Osteoblast (primary cell): ENCODE measurements at regions not wholly inside any gene's neighbourhood (a gene's known extent, or its start where the extent isn't known, plus 50 kb on each side); places are given as distances from the start of the nearest gene placed in this dataset.
"Not testable (repeated sequence)": the region's sequence is repeated elsewhere in the genome, so short reads cannot be mapped to it uniquely, and the experiment has no call there.

Experiments used
- DNase-seq: peaks from one replicate; pipeline ENCODE4 v3.0.0; 2011; ENCODE audit warnings: low spot score, mixed read lengths; ENCODE audit not compliant: insufficient read length; ENCODE audit errors: missing footprints
- H2AFZ ChIP-seq: 2 replicates; pipeline ENCODE4 v1.6.0; 2011; ENCODE audit warnings: mild to moderate bottlenecking, low read length
- H3K27ac ChIP-seq: 2 replicates; pipeline ENCODE4 v1.5.1; 2011; ENCODE audit warnings: mild to moderate bottlenecking, low read depth, low read length, moderate library complexity
- H3K27me3 ChIP-seq: 2 replicates; pipeline ENCODE4 v1.6.0; 2012; ENCODE audit warnings: mild to moderate bottlenecking, control low read depth, inconsistent platforms, low read length, moderate library complexity; ENCODE audit not compliant: insufficient read depth
- H3K36me3 ChIP-seq: 2 replicates; pipeline ENCODE4 v1.5.1; 2011; ENCODE audit warnings: mild to moderate bottlenecking, low read length, control low read depth, moderate library complexity; ENCODE audit not compliant: insufficient read depth
- H3K4me1 ChIP-seq: 2 replicates; pipeline ENCODE4 v1.5.1; 2011; ENCODE audit warnings: mild to moderate bottlenecking, low read length, control low read depth, moderate library complexity; ENCODE audit not compliant: insufficient read depth
- H3K4me2 ChIP-seq: 2 replicates; pipeline ENCODE4 v1.6.0; 2011; ENCODE audit warnings: mild to moderate bottlenecking, low read length; ENCODE audit not compliant: insufficient read depth
- H3K4me3 ChIP-seq: fragments of 200-600 bp; sonication (generic); 3 replicates; pipeline ENCODE4 v1.5.1; 2012; ENCODE audit warnings: mild to moderate bottlenecking, low read length, inconsistent platforms; ENCODE audit not compliant: insufficient read depth
- H3K79me2 ChIP-seq: 2 replicates; pipeline ENCODE4 v1.6.0; 2012; ENCODE audit warnings: mild to moderate bottlenecking, low read length, control low read depth, inconsistent platforms; ENCODE audit not compliant: insufficient read depth
- H3K9me3 ChIP-seq: 2 replicates; pipeline ENCODE4 v1.5.1; 2011; ENCODE audit warnings: low read depth, low read length, control low read depth
- H4K20me1 ChIP-seq: 2 replicates; pipeline ENCODE4 v1.6.0; 2012; ENCODE audit warnings: mild to moderate bottlenecking, low read length, control low read depth; ENCODE audit not compliant: insufficient read depth
- TF ChIP-seq, protein P1 (sequence below): IDR thresholded peaks from 2 replicates; pipeline ENCODE4 v1.5.1; 2011; ENCODE audit warnings: mild to moderate bottlenecking, low read depth, low read length, moderate library complexity; ENCODE audit errors: extremely low read depth

GRCh38 chr10:57333880-57334279 is 933.8 kb downstream of the IPMK start:
- TF ChIP-seq, protein P1, sequence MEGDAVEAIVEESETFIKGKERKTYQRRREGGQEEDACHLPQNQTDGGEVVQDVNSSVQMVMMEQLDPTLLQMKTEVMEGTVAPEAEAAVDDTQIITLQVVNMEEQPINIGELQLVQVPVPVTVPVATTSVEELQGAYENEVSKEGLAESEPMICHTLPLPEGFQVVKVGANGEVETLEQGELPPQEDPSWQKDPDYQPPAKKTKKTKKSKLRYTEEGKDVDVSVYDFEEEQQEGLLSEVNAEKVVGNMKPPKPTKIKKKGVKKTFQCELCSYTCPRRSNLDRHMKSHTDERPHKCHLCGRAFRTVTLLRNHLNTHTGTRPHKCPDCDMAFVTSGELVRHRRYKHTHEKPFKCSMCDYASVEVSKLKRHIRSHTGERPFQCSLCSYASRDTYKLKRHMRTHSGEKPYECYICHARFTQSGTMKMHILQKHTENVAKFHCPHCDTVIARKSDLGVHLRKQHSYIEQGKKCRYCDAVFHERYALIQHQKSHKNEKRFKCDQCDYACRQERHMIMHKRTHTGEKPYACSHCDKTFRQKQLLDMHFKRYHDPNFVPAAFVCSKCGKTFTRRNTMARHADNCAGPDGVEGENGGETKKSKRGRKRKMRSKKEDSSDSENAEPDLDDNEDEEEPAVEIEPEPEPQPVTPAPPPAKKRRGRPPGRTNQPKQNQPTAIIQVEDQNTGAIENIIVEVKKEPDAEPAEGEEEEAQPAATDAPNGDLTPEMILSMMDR, result no peak
- H3K36me3 ChIP-seq, result no peaks in the 10 kb centered on the region
- H4K20me1 ChIP-seq, result no peaks in the 10 kb centered on the region
- H3K4me1 ChIP-seq, result no peaks in the 10 kb centered on the region
- H3K27me3 ChIP-seq, result no peaks in the 10 kb centered on the region
- H3K4me3 ChIP-seq, result no peak overlapping the region
- no peak overlapping the region for H3K27ac ChIP-seq
- H3K79me2 ChIP-seq, result no peaks in the 10 kb centered on the region
- H3K9me3 ChIP-seq, result no peaks in the 10 kb centered on the region
- no peak for DNase-seq
- H2AFZ ChIP-seq, result no peak overlapping the region
- no peak overlapping the region for H3K4me2 ChIP-seq

DNA sequence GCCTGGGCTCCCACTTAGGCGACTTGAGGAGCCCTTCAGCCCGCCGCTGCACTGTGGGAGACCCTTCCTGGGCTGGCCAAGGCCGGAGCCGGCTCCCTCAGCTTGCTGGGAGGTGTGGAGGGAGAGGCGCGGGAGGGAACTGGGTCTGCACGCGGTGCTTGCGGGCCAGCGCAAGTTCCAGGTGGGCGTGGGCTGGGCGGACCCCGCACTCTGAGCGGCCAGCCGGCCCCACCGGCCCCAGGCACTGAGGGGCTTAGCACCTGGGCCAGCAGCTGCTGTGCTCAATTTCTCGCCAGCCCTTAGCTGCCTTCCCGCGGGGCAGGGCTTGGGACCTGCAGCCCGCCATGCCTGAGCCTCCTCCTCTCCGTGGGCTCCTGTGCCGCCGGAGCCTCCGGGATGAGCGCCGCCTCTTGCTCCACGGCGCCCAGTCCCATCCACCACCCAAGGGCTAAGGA is 946.3 kb downstream of the IPMK start:
- not testable (repeated sequence) for H3K36me3 ChIP-seq, H3K4me3 ChIP-seq, H3K27me3 ChIP-seq, H4K20me1 ChIP-seq, H3K27ac ChIP-seq, H3K4me2 ChIP-seq, H3K4me1 ChIP-seq, H2AFZ ChIP-seq, DNase-seq, H3K9me3 ChIP-seq, H3K79me2 ChIP-seq

DNA sequence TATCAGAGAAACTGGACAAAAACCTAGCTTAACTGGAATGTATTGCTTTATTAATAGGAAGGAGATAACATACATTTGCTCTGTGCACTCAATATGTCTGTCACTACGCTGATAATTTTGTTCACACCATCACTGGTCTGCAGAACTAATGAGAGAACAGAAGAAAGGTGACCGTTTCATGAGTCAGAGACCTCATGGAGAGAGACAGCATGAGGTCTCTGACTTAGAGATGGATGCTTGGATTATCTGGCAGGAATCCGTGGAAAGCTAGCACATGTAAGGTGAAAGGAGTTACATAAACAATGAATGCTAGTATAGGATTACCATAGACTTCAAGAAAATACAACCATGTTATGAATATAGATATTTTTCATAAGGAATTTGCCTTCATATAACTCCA is 947.3 kb downstream of the IPMK start:
- Histone ChIP-seq H3K4me3 (no peak overlapping the region), H3K27me3 (no peaks in the 10 kb centered on the region), H2AFZ (no peak overlapping the region), H4K20me1 (no peaks in the 10 kb centered on the region), H3K36me3 (no peaks in the 10 kb centered on the region), H3K9me3 (no peaks in the 10 kb centered on the region), H3K79me2 (no peaks in the 10 kb centered on the region), H3K4me2 (no peak overlapping the region), H3K27ac (no peak overlapping the region), H3K4me1 (no peaks in the 10 kb centered on the region)
- DNase-seq, result no peak
- TF ChIP-seq, protein P1, result no peak

- H3K4me3 ChIP-seq, result no peak overlapping the region
- no peak overlapping the region for H3K27ac ChIP-seq
- no peak overlapping the region for H2AFZ ChIP-seq
- H3K27me3 ChIP-seq, result no peaks in the 10 kb centered on the region
- no peak for DNase-seq
- no peaks in the 10 kb centered on the region for H3K4me1 ChIP-seq
- no peak overlapping the region for H3K4me2 ChIP-seq
- H3K36me3 ChIP-seq, result no peaks in the 10 kb centered on the region
- no peaks in the 10 kb centered on the region for H4K20me1 ChIP-seq
- H3K79me2 ChIP-seq, result no peaks in the 10 kb centered on the region
- no peaks in the 10 kb centered on the region for H3K9me3 ChIP-seq
- TF ChIP-seq, protein P1, result no peak
Measured at GRCh38 chr10:57314046-57314445, 953.0 kb upstream of the ZWINT start.

DNA sequence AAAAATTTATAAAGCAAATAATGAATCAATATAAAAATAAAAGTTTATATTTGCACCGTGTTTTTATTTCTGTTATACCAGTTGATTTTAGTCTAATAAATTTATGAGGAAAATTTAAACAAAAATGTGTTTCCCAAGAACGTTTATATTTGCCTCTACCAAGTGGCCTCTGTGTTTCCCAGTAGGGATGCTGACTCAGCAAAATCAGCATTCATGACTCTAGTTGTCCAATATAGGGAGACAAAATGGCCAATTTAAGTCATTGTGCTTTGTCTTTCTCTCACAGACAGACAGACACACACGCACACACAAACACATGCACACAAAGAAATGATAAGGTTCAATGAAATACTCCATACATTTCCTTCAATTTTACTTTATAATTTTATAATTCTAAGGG is 942.5 kb upstream of the ZWINT start:
- Histone ChIP-seq H3K4me2 (no peak overlapping the region), H2AFZ (no peak overlapping the region)

More for the DNA sequence above, 942.5 kb upstream of the ZWINT start:
- no peaks in the 10 kb centered on the region for H3K27me3 ChIP-seq
- no peaks in the 10 kb centered on the region for H3K36me3 ChIP-seq
- TF ChIP-seq, protein P1, result no peak
- no peaks in the 10 kb centered on the region for H3K4me1 ChIP-seq
- no peak overlapping the region for H3K27ac ChIP-seq
- H3K9me3 ChIP-seq, result no peaks in the 10 kb centered on the region
- H3K4me3 ChIP-seq, result no peak overlapping the region
- no peaks in the 10 kb centered on the region for H3K79me2 ChIP-seq
- no peaks in the 10 kb centered on the region for H4K20me1 ChIP-seq
- no peak for DNase-seq
